Tibial nerve (tissue), 4 donors: ENCODE measurements at regions not wholly inside any gene's neighbourhood (a gene's known extent, or its start where the extent isn't known, plus 50 kb on each side); places are given as distances from the start of the nearest gene placed in this dataset.

Source experiments
- DNase-seq, 2 donors: peaks; one replicate each; pipeline ENCODE4 v3.0.0-alpha.2; 2019; ENCODE audit warnings: low spot score in 2 of 2
- H3K27ac ChIP-seq, 4 donors: fragments of 200-600 bp; sonication (generic) in 3 of 4; one replicate each; pipeline ENCODE4 v1.5.1; 2017 to 2019; ENCODE audit warnings: mild to moderate bottlenecking in 1 of 4
- H3K27me3 ChIP-seq, 2 donors: fragments of 200-600 bp; sonication (generic) in 1 of 2; one replicate each; pipeline versions ENCODE4 v1.5.1 to v1.6.0; 2017 to 2019
- H3K36me3 ChIP-seq, 3 donors: fragments of 200-600 bp; sonication (generic); one replicate each; pipeline ENCODE4 v1.5.1; 2018 to 2019
- H3K4me1 ChIP-seq, 4 donors: fragments of 200-600 bp; sonication (generic) in 3 of 4; one replicate each; pipeline ENCODE4 v1.5.1; 2017 to 2019
- H3K4me3 ChIP-seq, 4 donors: fragments of 200-600 bp; sonication (generic) in 3 of 4; one replicate each; pipeline ENCODE4 v1.5.1; 2017 to 2019; ENCODE audit warnings: mild to moderate bottlenecking in 1 of 4, moderate library complexity in 1 of 4
- H3K9me3 ChIP-seq, 4 donors: fragments of 200-600 bp; sonication (generic) in 3 of 4; one replicate each; pipeline ENCODE4 v1.5.1; 2017 to 2019
- EP300 ChIP-seq, 2 donors: sonication (generic); formaldehyde crosslinking; IDR thresholded peaks; one replicate each; pipeline ENCODE4 v1.6.1; 2017; ENCODE audit warnings: antibody characterized with exemption in 2 of 2, mild to moderate bottlenecking in 1 of 2
- POLR2A ChIP-seq, 2 donors: fragments of 450-650 bp; IDR thresholded peaks; one replicate each; pipeline ENCODE4 v1.6.1; 2017; ENCODE audit warnings: antibody characterized with exemption in 2 of 2, mild to moderate bottlenecking in 2 of 2, moderate library complexity in 2 of 2
- WGBS, 2 donors: methylation state at CpG; one replicate each; pipeline ENCODE4 v1.1.5; 2018; 5-methylcytosine and 5-hydroxymethylcytosine counted together
- TF ChIP-seq, protein P1 (sequence below), 5 experiments: fragments of 200-600 bp in 3 of 5; fragments of 450-650 bp in 2 of 5; sonication (generic) in 3 of 5; IDR thresholded peaks; one replicate each; pipeline ENCODE4 v1.5.1; 2016 to 2019; ENCODE audit warnings: antibody characterized with exemption in 5 of 5, mild to moderate bottlenecking in 3 of 5, moderate library complexity in 2 of 5

DNA sequence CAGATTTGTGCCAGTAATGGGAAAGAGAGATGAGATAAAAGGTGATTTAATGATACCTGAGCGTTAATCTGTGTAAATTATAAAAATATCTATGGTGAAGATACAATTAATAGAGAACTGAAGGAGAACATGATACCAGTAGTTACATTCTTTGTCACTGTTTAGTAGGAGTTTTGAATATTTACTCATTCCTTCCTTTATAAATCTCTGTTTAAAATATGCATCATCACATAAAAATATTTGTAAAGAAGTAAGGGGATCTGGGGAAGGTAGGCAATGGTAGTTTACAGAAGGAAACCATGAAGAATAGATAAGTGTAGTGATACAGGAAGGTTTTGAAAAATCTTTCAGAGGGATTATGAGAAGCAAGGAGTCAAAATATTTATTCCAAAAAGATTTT lies 190.6 kb upstream of the PCDH18 start:
- Histone ChIP-seq H3K4me3 (no peak overlapping the region), H3K27me3 (no peaks in the 10 kb centered on the region), H3K36me3 (no peaks in the 10 kb centered on the region), H3K4me1 (no peaks in the 10 kb centered on the region), H3K27ac (no peak overlapping the region), H3K9me3 (peaks cover 0 to 5% (median 0%) of the 10 kb centered on the region in 4 donors)
- no peak for DNase-seq
- no peak for TF ChIP-seq POLR2A (IDR thresholded peaks at IDR 0.05)
- no peak for TF ChIP-seq EP300 (IDR thresholded peaks at IDR 0.05)
- 96 to 97% methylated on average over 1 of the region's 1 CpG for WGBS, 2 donors

DNA sequence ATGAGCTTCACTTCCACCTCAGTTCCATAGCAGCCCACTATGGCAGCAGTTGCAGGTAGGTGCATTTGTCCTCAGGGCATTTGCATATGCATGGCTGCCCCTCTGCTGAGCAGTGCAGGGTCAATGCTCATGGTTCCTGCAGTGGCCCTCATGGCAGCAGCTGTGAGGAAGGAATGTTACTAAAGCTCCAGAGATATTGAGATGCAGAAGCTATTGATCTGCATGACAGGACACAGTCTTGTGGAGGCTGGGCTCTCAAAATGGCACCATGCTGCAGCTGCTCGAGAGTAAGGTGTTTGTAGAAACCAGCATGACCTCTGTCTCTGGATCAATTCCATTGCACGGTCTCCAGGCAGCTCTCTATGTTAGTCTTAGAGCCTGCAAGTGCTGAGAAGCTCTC lies 179.2 kb upstream of the PCDH18 start:
- DNase-seq: no peak
- 62 to 80% methylated on average over 2 of the region's 2 CpGs for WGBS, 2 donors
- TF ChIP-seq POLR2A (IDR thresholded peaks at IDR 0.05): no peak
- TF ChIP-seq EP300 (IDR thresholded peaks at IDR 0.05): no peak
- TF ChIP-seq, protein P1, sequence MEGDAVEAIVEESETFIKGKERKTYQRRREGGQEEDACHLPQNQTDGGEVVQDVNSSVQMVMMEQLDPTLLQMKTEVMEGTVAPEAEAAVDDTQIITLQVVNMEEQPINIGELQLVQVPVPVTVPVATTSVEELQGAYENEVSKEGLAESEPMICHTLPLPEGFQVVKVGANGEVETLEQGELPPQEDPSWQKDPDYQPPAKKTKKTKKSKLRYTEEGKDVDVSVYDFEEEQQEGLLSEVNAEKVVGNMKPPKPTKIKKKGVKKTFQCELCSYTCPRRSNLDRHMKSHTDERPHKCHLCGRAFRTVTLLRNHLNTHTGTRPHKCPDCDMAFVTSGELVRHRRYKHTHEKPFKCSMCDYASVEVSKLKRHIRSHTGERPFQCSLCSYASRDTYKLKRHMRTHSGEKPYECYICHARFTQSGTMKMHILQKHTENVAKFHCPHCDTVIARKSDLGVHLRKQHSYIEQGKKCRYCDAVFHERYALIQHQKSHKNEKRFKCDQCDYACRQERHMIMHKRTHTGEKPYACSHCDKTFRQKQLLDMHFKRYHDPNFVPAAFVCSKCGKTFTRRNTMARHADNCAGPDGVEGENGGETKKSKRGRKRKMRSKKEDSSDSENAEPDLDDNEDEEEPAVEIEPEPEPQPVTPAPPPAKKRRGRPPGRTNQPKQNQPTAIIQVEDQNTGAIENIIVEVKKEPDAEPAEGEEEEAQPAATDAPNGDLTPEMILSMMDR (IDR thresholded peaks at IDR 0.05): no peak
- Histone ChIP-seq H3K4me3 (no peak overlapping the region), H3K27me3 (no peaks in the 10 kb centered on the region), H3K27ac (no peak overlapping the region), H3K36me3 (no peaks in the 10 kb centered on the region), H3K4me1 (no peaks in the 10 kb centered on the region), H3K9me3 (no peaks in the 10 kb centered on the region)

DNA sequence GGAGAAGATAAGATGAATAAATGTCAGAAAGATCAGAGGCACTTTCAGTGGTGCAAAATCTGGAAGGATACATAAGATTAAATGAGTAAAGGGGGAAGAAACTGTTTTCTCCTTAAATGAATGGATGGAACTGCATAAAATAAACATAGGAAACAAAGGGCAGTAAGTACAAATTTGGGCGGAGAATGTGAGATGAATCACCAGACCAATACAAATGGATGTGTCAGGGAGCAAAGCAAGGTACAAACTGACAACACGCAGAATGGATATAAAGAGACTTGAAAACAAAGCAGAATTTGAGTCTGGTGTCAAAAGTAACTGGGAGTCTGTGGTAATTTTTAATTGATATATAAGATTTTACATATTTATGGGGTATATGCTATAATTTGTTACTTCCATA lies 175.3 kb upstream of the PCDH18 start:
- Histone ChIP-seq H3K27ac (no peak overlapping the region), H3K9me3 (no peaks in the 10 kb centered on the region), H3K27me3 (no peaks in the 10 kb centered on the region), H3K36me3 (no peaks in the 10 kb centered on the region), H3K4me1 (peaks cover 0 to 17% (median 3%) of the 10 kb centered on the region in 4 donors), H3K4me3 (no peak overlapping the region)
- no peak for DNase-seq
- TF ChIP-seq EP300 (IDR thresholded peaks at IDR 0.05) (no peak), POLR2A (IDR thresholded peaks at IDR 0.05) (no peak)
- TF ChIP-seq, protein P1 (IDR thresholded peaks at IDR 0.05): no peak
- 83 to 90% methylated on average over 2 of the region's 2 CpGs for WGBS, 2 donors

DNA sequence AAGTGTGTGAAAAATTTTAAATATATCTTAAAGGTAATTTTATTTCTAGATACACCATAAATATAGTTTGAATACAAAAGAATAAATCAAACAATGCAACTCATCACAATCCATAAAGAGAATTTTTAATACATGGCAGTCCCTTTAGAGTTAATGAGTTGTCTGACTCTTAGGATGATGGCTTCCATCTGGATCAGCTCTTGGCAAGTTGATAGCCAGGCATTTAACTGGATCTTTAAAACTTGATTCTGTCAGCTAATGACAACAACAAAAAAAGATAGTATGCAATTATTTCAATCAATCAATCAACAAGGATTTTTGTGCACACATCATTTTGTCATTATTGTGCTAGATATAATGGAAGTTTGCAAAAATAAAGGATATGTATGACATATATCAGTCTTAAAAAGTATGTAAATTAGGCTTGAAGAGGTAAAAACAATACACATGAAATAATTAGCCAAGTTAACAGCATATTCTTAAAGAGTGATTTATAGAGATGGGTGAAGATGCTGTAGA lies 174.9 kb upstream of the PCDH18 start:
- no peak overlapping the region for H3K27ac ChIP-seq
- TF ChIP-seq, protein P1 (IDR thresholded peaks at IDR 0.05): no peak
- no peak for TF ChIP-seq POLR2A (IDR thresholded peaks at IDR 0.05)
- TF ChIP-seq EP300 (IDR thresholded peaks at IDR 0.05): no peak

DNA sequence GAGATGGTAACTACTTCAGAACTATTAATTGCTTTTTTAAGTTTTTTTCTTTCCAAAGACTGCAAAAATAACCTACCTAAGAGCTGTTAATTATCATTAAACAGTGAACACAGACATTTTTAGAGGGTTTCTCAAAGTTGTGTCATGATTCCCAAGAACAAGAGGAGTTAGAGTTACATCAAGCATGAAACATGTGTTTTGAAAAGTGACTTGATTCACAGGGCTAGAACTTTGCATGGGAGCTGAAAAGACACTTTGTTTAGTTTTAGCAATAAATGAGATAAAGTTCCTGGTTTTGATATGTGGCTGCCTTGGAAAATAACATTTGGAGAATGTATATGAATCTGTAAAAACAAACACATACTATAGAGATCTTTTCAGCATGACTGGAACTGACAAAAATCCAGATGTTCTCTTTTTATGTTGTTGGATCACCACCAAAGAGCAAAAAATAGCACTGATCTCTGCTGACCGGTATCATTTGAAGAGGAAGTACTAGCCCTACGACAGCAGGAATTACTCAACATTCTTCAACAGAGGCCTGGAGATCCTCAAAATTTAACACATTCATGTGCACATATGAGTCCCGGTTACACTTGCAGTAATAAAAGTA lies 173.0 kb upstream of the PCDH18 start:
- 13 to 18% methylated on average over 3 of the region's 3 CpGs for WGBS, 2 donors
- H3K4me3 ChIP-seq: no peak overlapping the region
- no peaks in the 10 kb centered on the region for H3K36me3 ChIP-seq
- peaks cover 0 to 5% (median 0%) of the 10 kb centered on the region in 4 donors for H3K9me3 ChIP-seq
- no peaks in the 10 kb centered on the region for H3K27me3 ChIP-seq
- peaks cover 0 to 22% (median 3%) of the 10 kb centered on the region in 4 donors for H3K4me1 ChIP-seq
- peak in 1 of 2 donors; percentile 61 for DNase-seq
- H3K27ac ChIP-seq: peak overlapping the region in 3 of 4 donors; percentile 10 to 65 (median 63)
- TF ChIP-seq POLR2A (IDR thresholded peaks at IDR 0.05) (no peak), EP300 (IDR thresholded peaks at IDR 0.05) (peak in 1 of 2 donors; percentile 82)
- TF ChIP-seq, protein P1 (IDR thresholded peaks at IDR 0.05): no peak

More for the DNA sequence above, 174.9 kb upstream of the PCDH18 start:
- no peaks in the 10 kb centered on the region for H3K9me3 ChIP-seq
- no peak overlapping the region for H3K4me3 ChIP-seq
- H3K4me1 ChIP-seq: peaks cover 0 to 22% (median 3%) of the 10 kb centered on the region in 4 donors
- no peaks in the 10 kb centered on the region for H3K27me3 ChIP-seq
- no peak for DNase-seq
- no peaks in the 10 kb centered on the region for H3K36me3 ChIP-seq
